SK-N-SH (cell line): ENCODE measurements at regions not wholly inside any gene's neighbourhood (a gene's known extent, or its start where the extent isn't known, plus 50 kb on each side); places are given as distances from the start of the nearest gene placed in this dataset.

ENCODE experiments used
- CTCF ChIA-PET: fragments of 300-600, 350-600 bp; formaldehyde crosslinking; extraction: SDS; loops from one replicate; lab custom pipeline; 2021; lab: Yijun Ruan, JAX
- POLR2A ChIA-PET: fragments of 350-600 bp; sonication (Branson Sonifier 250); formaldehyde crosslinking; extraction: SDS; loops from one replicate; lab custom pipeline; 2020; ENCODE audit warnings: antibody characterized with exemption, inconsistent platforms; lab: Yijun Ruan, JAX
- DNase-seq: peaks from one replicate; pipeline ENCODE4 v3.0.0; 2012
- H2AFZ ChIP-seq: fragments of 200-600 bp; sonication (generic); 2 replicates; pipeline ENCODE4 v1.8.1; 2016; ENCODE audit warnings: antibody characterized with exemption, mild to moderate bottlenecking, low read depth
- H3F3A ChIP-seq: fragments of 200-600 bp; sonication (generic); replicated peaks from 2 replicates; pipeline ENCODE3; 2016; ENCODE audit warnings: antibody characterized with exemption, mild to moderate bottlenecking; ENCODE audit not compliant: insufficient read depth
- H3K27ac ChIP-seq, 2 experiments: fragments of 200-500 bp in 1 of 2; fragments of 200-600 bp in 1 of 2; sonication (Bioruptor generic) in 1 of 2; sonication (generic), shearing (Covaris generic) in 1 of 2; 2 replicates each; pipeline versions ENCODE4 v1.5.1 to v1.6.1; 2014 to 2016; ENCODE audit warnings: low read depth in 2 of 2, inconsistent platforms in 1 of 2, low read length in 1 of 2, mild to moderate bottlenecking in 1 of 2, mixed read lengths in 1 of 2
- H3K27me3 ChIP-seq: fragments of 200-600 bp; sonication (generic), shearing (Covaris generic); 2 replicates; pipeline ENCODE4 v1.6.1; 2016; ENCODE audit warnings: mixed run types; ENCODE audit not compliant: insufficient read depth
- H3K36me3 ChIP-seq, 2 experiments: fragments of 200-500 bp in 1 of 2; fragments of 200-600 bp in 1 of 2; sonication (Bioruptor generic) in 1 of 2; sonication (generic) in 1 of 2; replicated peaks in 1 of 2; 2 replicates each; pipeline versions ENCODE3 to v1.5.1; 2014 to 2016; ENCODE audit warnings: low read length in 1 of 2, mild to moderate bottlenecking in 1 of 2; ENCODE audit not compliant: insufficient read depth in 2 of 2, control insufficient read depth in 1 of 2
- H3K4me1 ChIP-seq, 2 experiments: fragments of 200-500 bp in 1 of 2; fragments of 200-600 bp in 1 of 2; sonication (Bioruptor generic) in 1 of 2; sonication (generic), shearing (Covaris generic) in 1 of 2; 2 replicates each; pipeline versions ENCODE4 v1.5.1 to v1.6.1; 2014 to 2016; ENCODE audit warnings: low read depth in 1 of 2, low read length in 1 of 2, mixed run types in 1 of 2; ENCODE audit not compliant: insufficient read depth in 2 of 2, control insufficient read depth in 1 of 2
- H3K4me2 ChIP-seq: fragments of 200-600 bp; sonication (generic), shearing (Covaris generic); 2 replicates; pipeline ENCODE4 v1.6.1; 2017; ENCODE audit warnings: mixed run types
- H3K4me3 ChIP-seq, 2 experiments: fragments of 200-500 bp in 1 of 2; fragments of 200-600 bp in 1 of 2; sonication (Bioruptor generic) in 1 of 2; sonication (generic), shearing (Covaris generic) in 1 of 2; 2 replicates each; pipeline versions ENCODE4 v1.5.1 to v1.8.1; 2014 to 2016; ENCODE audit warnings: low read depth in 2 of 2, inconsistent platforms in 1 of 2, low read length in 1 of 2, mild to moderate bottlenecking in 1 of 2, mixed read lengths in 1 of 2, moderate library complexity in 1 of 2
- H3K79me2 ChIP-seq: fragments of 200-600 bp; sonication (generic); 2 replicates; pipeline ENCODE4 v1.8.1; 2017; ENCODE audit warnings: mild to moderate bottlenecking; ENCODE audit not compliant: insufficient read depth
- H3K9ac ChIP-seq: fragments of 200-600 bp; sonication (generic); 2 replicates; pipeline ENCODE4 v1.6.1; 2017; ENCODE audit warnings: mixed run types
- H3K9me2 ChIP-seq: fragments of 200-600 bp; sonication (generic); 2 replicates; pipeline ENCODE4 v1.6.1; 2017; ENCODE audit warnings: mixed run types
- H3K9me3 ChIP-seq: fragments of 200-600 bp; sonication (generic); 2 replicates; pipeline ENCODE4 v1.6.1; 2017; ENCODE audit warnings: mixed run types, mild to moderate bottlenecking, moderate library complexity
- H4K20me1 ChIP-seq: fragments of 200-600 bp; sonication (generic); 2 replicates; pipeline ENCODE4 v1.6.1; 2017; ENCODE audit warnings: mild to moderate bottlenecking, mixed run types; ENCODE audit not compliant: insufficient read depth
- CHD2 ChIP-seq: fragments of 150-350 bp; IDR thresholded peaks from 2 replicates; pipeline ENCODE4 v1.6.1; 2018; ENCODE audit warnings: low read length; ENCODE audit not compliant: partially characterized antibody
- ELF1 ChIP-seq: IDR thresholded peaks from 2 replicates; pipeline ENCODE4 v1.4.0; 2012
- EP300 ChIP-seq, 2 experiments: IDR thresholded peaks; 2 replicates each; pipeline versions ENCODE4 v1.4.0 to v1.6.1; 2012; ENCODE audit warnings: borderline replicate concordance in 1 of 2, low read depth in 1 of 2, low read length in 1 of 2
- EZH2phosphoT487 ChIP-seq: fragments of 200-600 bp; sonication (generic); IDR thresholded peaks from 2 replicates; pipeline ENCODE4 v1.6.1; 2017; ENCODE audit warnings: low read depth, mixed run types, mild to moderate bottlenecking, antibody characterized with exemption, moderate library complexity, borderline replicate concordance
- FOSL2 ChIP-seq: IDR thresholded peaks from 2 replicates; pipeline ENCODE4 v1.4.0; 2012; ENCODE audit warnings: low read depth, mild to moderate bottlenecking, moderate library complexity, borderline replicate concordance
- FOXM1 ChIP-seq: IDR thresholded peaks from 2 replicates; pipeline ENCODE4 v1.4.0; 2012; ENCODE audit warnings: low read depth, mild to moderate bottlenecking
- GABPA ChIP-seq: IDR thresholded peaks from 2 replicates; pipeline ENCODE4 v1.4.0; 2012; ENCODE audit warnings: low read depth, mild to moderate bottlenecking
- IRF3 ChIP-seq: fragments of 150-350 bp; IDR thresholded peaks from 2 replicates; pipeline ENCODE4 v1.6.1; 2016; ENCODE audit warnings: mild to moderate bottlenecking, low read depth, low read length
- MAX ChIP-seq: IDR thresholded peaks from 2 replicates; pipeline ENCODE4 v1.4.0; 2012; ENCODE audit warnings: low read depth
- MEF2A ChIP-seq: IDR thresholded peaks from 2 replicates; pipeline ENCODE4 v1.4.0; 2012; ENCODE audit warnings: low read depth, borderline replicate concordance
- NRF1 ChIP-seq: IDR thresholded peaks from 2 replicates; pipeline ENCODE4 v1.6.1; 2012; ENCODE audit warnings: low read depth, mild to moderate bottlenecking, low read length
- REST ChIP-seq: IDR thresholded peaks from 2 replicates; pipeline ENCODE4 v1.6.1; 2012; ENCODE audit warnings: mild to moderate bottlenecking, low read depth, low read length, moderate library complexity
- RXRA ChIP-seq: IDR thresholded peaks from 2 replicates; pipeline ENCODE4 v1.4.0; 2012; ENCODE audit warnings: low read depth, mild to moderate bottlenecking, borderline replicate concordance
- SIN3A ChIP-seq: IDR thresholded peaks from 2 replicates; pipeline ENCODE4 v1.6.1; 2012; ENCODE audit warnings: low read depth, mild to moderate bottlenecking, low read length, moderate library complexity, borderline replicate concordance
- TCF12 ChIP-seq: IDR thresholded peaks from 2 replicates; pipeline ENCODE4 v1.4.0; 2012
- USF2 ChIP-seq: fragments of 150-350 bp; IDR thresholded peaks from 2 replicates; pipeline ENCODE4 v1.6.1; 2017; ENCODE audit warnings: antibody characterized with exemption, low read length, low read depth, borderline replicate concordance
- YY1 ChIP-seq: IDR thresholded peaks from 2 replicates; pipeline ENCODE4 v1.4.0; 2012; ENCODE audit warnings: low read depth, mild to moderate bottlenecking

- TF ChIP-seq FOXM1 (no peak), MEF2A (no peak), FOSL2 (no peak), EZH2phosphoT487 (no peak), EP300 (IDR thresholded peaks at IDR 0.05; ENCODE audit: borderline replicate concordance in 1 of 2, low read depth in 1 of 2, low read length in 1 of 2) (no peak), MAX (no peak)
- H3K4me2 ChIP-seq: no peak overlapping the region
- POLR2A ChIA-PET: no interaction called here
Observed at GRCh38 chr2:150976604-150977003, 285.1 kb downstream of the RBM43 start.

GRCh38 chr2:150974864-150975263, 286.8 kb downstream of the RBM43 start:
- H3K27ac ChIP-seq: no peak overlapping the region; a peak in 1 of 4 replicates
- no peak overlapping the region for H3K4me3 ChIP-seq
- ChIA-PET POLR2A (no interaction called here), CTCF (interaction anchor here (1.1 to 1.7 kb wide), 3 partner anchors 28 to 66 kb away, joined by 3 to 4 read pairs (median 4); no protein-coding TSS in a partner anchor)
- no peaks in the 10 kb centered on the region for H3K9me3 ChIP-seq
- H3K4me2 ChIP-seq: no peak overlapping the region
- no peak for DNase-seq
- H3K9ac ChIP-seq: no peak overlapping the region
- no peaks in the 10 kb centered on the region for H3F3A ChIP-seq
- no peaks in the 10 kb centered on the region for H4K20me1 ChIP-seq
- no peaks in the 10 kb centered on the region for H3K27me3 ChIP-seq
- H2AFZ ChIP-seq: no peak overlapping the region
- H3K4me1 ChIP-seq: peaks cover 0 to 6% of the 10 kb centered on the region in 2 experiments; a peak in 2 of 4 replicates
- no peaks in the 10 kb centered on the region for H3K36me3 ChIP-seq
- no peak for TF ChIP-seq SIN3A
- TF ChIP-seq IRF3: no peak
- no peak for TF ChIP-seq USF2
- TF ChIP-seq GABPA: no peak
- TF ChIP-seq MEF2A: no peak
- no peak for TF ChIP-seq NRF1
- TF ChIP-seq REST: no peak
- TF ChIP-seq ELF1: no peak
- no peak for TF ChIP-seq TCF12
- no peak for TF ChIP-seq CHD2
- no peak for TF ChIP-seq EZH2phosphoT487
- TF ChIP-seq RXRA: no peak
- no peak for TF ChIP-seq YY1
- TF ChIP-seq, all 33 proteins: peak for 0
- Histone ChIP-seq H3K79me2 (no peaks in the 10 kb centered on the region), H3K9me2 (no peaks in the 10 kb centered on the region)

More at GRCh38 chr2:150976604-150977003, 285.1 kb downstream of the RBM43 start:
- no peaks in the 10 kb centered on the region for H3K27me3 ChIP-seq
- H3K9me2 ChIP-seq: no peaks in the 10 kb centered on the region
- CTCF ChIA-PET: no interaction called here
- no peak overlapping the region for H3K9ac ChIP-seq
- no peaks in the 10 kb centered on the region for H4K20me1 ChIP-seq
- H3K4me1 ChIP-seq: peaks cover 0 to 8% of the 10 kb centered on the region in 2 experiments; a peak in 2 of 4 replicates
- H3F3A ChIP-seq: no peaks in the 10 kb centered on the region
- no peak overlapping the region for H2AFZ ChIP-seq
- no peaks in the 10 kb centered on the region for H3K9me3 ChIP-seq
- no peaks in the 10 kb centered on the region for H3K79me2 ChIP-seq
- no peak overlapping the region for H3K4me3 ChIP-seq
- no peak overlapping the region for H3K27ac ChIP-seq
- no peak for DNase-seq
- no peaks in the 10 kb centered on the region for H3K36me3 ChIP-seq
